Neural cell (in vitro differentiated cells): ENCODE measurements at regions not wholly inside any gene's neighbourhood (a gene's known extent, or its start where the extent isn't known, plus 50 kb on each side); places are given as distances from the start of the nearest gene placed in this dataset.

ENCODE experiments used
- H2AFZ ChIP-seq: fragments of 200-600, 300-800 bp; sonication (generic), shearing (Covaris generic); 2 replicates; pipeline ENCODE4 v1.6.0; 2014; ENCODE audit warnings: low read depth, mild to moderate bottlenecking, antibody characterized with exemption, low read length, moderate library complexity
- H3F3A ChIP-seq: fragments of 200-600 bp; shearing (Covaris generic); 2 replicates; pipeline ENCODE4 v1.6.1; 2016; ENCODE audit warnings: mild to moderate bottlenecking, moderate library complexity, mixed read lengths, antibody characterized with exemption, low read length; ENCODE audit not compliant: insufficient read depth, poor library complexity, severe bottlenecking
- H3K27ac ChIP-seq: fragments of 200-600, 300-800 bp; sonication (generic), shearing (Covaris generic); 2 replicates; pipeline ENCODE4 v1.5.1; 2014; ENCODE audit warnings: mild to moderate bottlenecking, low read length, moderate library complexity
- H3K27me3 ChIP-seq: fragments of 300-800, 200-600 bp; sonication (generic), shearing (Covaris generic); 2 replicates; pipeline ENCODE4 v1.6.0; 2014; ENCODE audit warnings: mild to moderate bottlenecking, low read depth, low read length, moderate library complexity; ENCODE audit not compliant: insufficient read depth
- H3K36me3 ChIP-seq: fragments of 300-800, 200-600 bp; sonication (generic), shearing (Covaris generic); 2 replicates; pipeline ENCODE4 v1.5.1; 2014; ENCODE audit warnings: mild to moderate bottlenecking, antibody characterized with exemption, low read length, moderate library complexity; ENCODE audit not compliant: insufficient read depth
- H3K4me2 ChIP-seq: fragments of 300-800, 200-600 bp; sonication (generic), shearing (Covaris generic); 2 replicates; pipeline ENCODE4 v1.6.0; 2014; ENCODE audit warnings: mild to moderate bottlenecking, low read length
- H3K4me3 ChIP-seq: fragments of 300-800, 200-600 bp; sonication (generic), shearing (Covaris generic); 2 replicates; pipeline ENCODE4 v1.5.1; 2014; ENCODE audit warnings: mild to moderate bottlenecking, low read length, moderate library complexity
- H3K79me2 ChIP-seq: fragments of 200-600 bp; shearing (Covaris generic); replicated peaks from 2 replicates; pipeline ENCODE4 v1.6.0; 2014; ENCODE audit warnings: mild to moderate bottlenecking, low read length, moderate library complexity; ENCODE audit not compliant: insufficient read depth
- H3K9ac ChIP-seq: fragments of 300-800, 200-600 bp; sonication (generic), shearing (Covaris generic); 2 replicates; pipeline ENCODE4 v1.6.1; 2016; ENCODE audit warnings: mild to moderate bottlenecking, low read length, mixed read lengths
- H3K9me2 ChIP-seq: fragments of 200-600 bp; shearing (Covaris generic); 2 replicates; pipeline ENCODE4 v1.6.1; 2016; ENCODE audit warnings: mild to moderate bottlenecking, low read length, mixed read lengths; ENCODE audit not compliant: insufficient read depth
- H3K9me3 ChIP-seq: fragments of 200-600, 300-800 bp; sonication (generic), shearing (Covaris generic); 2 replicates; pipeline ENCODE4 v1.6.1; 2016; ENCODE audit warnings: mild to moderate bottlenecking, mixed run types, low read length, moderate library complexity, mixed read lengths
- H4K20me1 ChIP-seq: fragments of 200-600 bp; shearing (Covaris generic); 2 replicates; pipeline ENCODE4 v1.6.1; 2016; ENCODE audit warnings: mild to moderate bottlenecking, mixed run types; ENCODE audit not compliant: insufficient read depth
- EP300 ChIP-seq: fragments of 450-650 bp; conservative IDR thresholded peaks from 2 replicates; pipeline ENCODE4 v1.6.1; 2014; ENCODE audit warnings: antibody characterized with exemption, mild to moderate bottlenecking, moderate library complexity; ENCODE audit not compliant: poor library complexity, severe bottlenecking
- EZH2 ChIP-seq: fragments of 200-600, 300-800 bp; shearing (Covaris generic), sonication (generic); IDR thresholded peaks from 2 replicates; pipeline ENCODE4 v1.6.1; 2014; ENCODE audit warnings: antibody characterized with exemption, low read length, borderline replicate concordance, mild to moderate bottlenecking; ENCODE audit not compliant: insufficient read depth, poor library complexity, severe bottlenecking
- MXI1 ChIP-seq: fragments of 450-650 bp; conservative IDR thresholded peaks from 2 replicates; pipeline ENCODE4 v1.6.1; 2014; ENCODE audit warnings: antibody characterized with exemption, mild to moderate bottlenecking; ENCODE audit not compliant: poor library complexity, severe bottlenecking
- POLR2AphosphoS5 ChIP-seq: IDR thresholded peaks from 2 replicates; pipeline ENCODE4 v1.6.1; 2012
- RAD21 ChIP-seq: fragments of 450-650 bp; conservative IDR thresholded peaks from 2 replicates; pipeline ENCODE4 v1.6.1; 2014; ENCODE audit warnings: antibody characterized with exemption, mild to moderate bottlenecking, moderate library complexity
- SMC3 ChIP-seq: fragments of 450-650 bp; conservative IDR thresholded peaks from 2 replicates; pipeline ENCODE4 v1.6.1; 2014; ENCODE audit warnings: antibody characterized with exemption, mild to moderate bottlenecking, moderate library complexity; ENCODE audit not compliant: poor library complexity
- TAF1 ChIP-seq: IDR thresholded peaks from 2 replicates; pipeline ENCODE4 v1.6.1; 2012; ENCODE audit warnings: low read depth
- TF ChIP-seq, protein P1 (sequence below): fragments of 450-650 bp; IDR thresholded peaks from 2 replicates; pipeline ENCODE4 v1.5.1; 2014; ENCODE audit warnings: antibody characterized with exemption, mild to moderate bottlenecking, moderate library complexity; ENCODE audit not compliant: poor library complexity, severe bottlenecking
- TF ChIP-seq, protein P2 (sequence below): IDR thresholded peaks from 2 replicates; pipeline ENCODE4 v1.6.1; 2012; ENCODE audit warnings: borderline replicate concordance

DNA sequence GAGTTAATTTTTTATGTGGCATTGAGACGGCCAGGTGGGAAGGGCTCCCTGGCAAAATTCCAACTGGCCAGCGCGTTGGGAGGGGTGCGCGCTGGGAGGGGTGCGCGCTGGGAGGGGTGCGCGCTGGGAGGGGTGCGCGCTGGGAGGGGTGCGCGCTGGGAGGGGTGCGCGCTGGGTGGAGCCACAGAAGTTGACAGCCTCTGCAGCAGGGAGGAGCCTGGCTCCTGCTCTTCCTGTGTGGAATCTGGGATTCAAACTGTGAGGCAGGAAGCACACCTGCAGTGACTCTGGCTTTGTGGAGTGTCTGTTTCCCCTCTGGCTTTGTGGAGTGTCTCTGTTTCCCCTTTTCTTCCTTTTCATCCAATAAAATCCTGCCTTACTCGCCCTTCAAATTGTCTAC lies 147.9 kb upstream of the CBLN2 start:
- TF ChIP-seq EP300, result no peak
- TF ChIP-seq TAF1, result no peak
- TF ChIP-seq EZH2, result no peak
- TF ChIP-seq, protein P1, sequence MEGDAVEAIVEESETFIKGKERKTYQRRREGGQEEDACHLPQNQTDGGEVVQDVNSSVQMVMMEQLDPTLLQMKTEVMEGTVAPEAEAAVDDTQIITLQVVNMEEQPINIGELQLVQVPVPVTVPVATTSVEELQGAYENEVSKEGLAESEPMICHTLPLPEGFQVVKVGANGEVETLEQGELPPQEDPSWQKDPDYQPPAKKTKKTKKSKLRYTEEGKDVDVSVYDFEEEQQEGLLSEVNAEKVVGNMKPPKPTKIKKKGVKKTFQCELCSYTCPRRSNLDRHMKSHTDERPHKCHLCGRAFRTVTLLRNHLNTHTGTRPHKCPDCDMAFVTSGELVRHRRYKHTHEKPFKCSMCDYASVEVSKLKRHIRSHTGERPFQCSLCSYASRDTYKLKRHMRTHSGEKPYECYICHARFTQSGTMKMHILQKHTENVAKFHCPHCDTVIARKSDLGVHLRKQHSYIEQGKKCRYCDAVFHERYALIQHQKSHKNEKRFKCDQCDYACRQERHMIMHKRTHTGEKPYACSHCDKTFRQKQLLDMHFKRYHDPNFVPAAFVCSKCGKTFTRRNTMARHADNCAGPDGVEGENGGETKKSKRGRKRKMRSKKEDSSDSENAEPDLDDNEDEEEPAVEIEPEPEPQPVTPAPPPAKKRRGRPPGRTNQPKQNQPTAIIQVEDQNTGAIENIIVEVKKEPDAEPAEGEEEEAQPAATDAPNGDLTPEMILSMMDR, result no peak
- Histone ChIP-seq H3K27me3 (no peaks in the 10 kb centered on the region), H3K4me3 (no peak overlapping the region), H3K4me2 (no peak overlapping the region), H4K20me1 (no peaks in the 10 kb centered on the region), H3K9ac (no peak overlapping the region), H3K9me3 (no peaks in the 10 kb centered on the region), H3K36me3 (no peaks in the 10 kb centered on the region), H3K9me2 (no peaks in the 10 kb centered on the region), H3F3A (no peaks in the 10 kb centered on the region), H2AFZ (no peak overlapping the region), H3K27ac (no peak overlapping the region), H3K79me2 (no peaks in the 10 kb centered on the region)

DNA sequence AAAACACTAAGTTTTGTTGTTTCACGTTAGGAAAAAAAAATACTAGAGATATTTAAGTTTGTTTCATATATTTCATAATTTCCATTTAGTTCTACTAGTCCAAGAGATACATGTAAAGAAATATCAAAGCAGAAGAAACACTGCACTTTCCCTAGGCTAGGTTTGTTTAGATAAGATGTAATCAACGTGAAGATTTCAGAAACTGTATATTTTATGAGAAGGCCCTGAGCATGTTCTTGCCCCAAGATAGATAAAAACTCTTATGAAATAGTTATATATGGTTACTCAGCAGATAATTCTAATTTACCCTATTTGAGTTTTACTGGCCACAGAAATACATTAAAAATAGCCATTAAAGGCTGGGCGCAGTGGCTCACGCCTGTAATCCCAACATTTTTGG lies 143.6 kb upstream of the CBLN2 start:
- TF ChIP-seq TAF1 (no peak), RAD21 (no peak), SMC3 (no peak), POLR2AphosphoS5 (no peak), MXI1 (no peak), EP300 (no peak), EZH2 (no peak)
- TF ChIP-seq, protein P1, result no peak
- TF ChIP-seq, protein P2, sequence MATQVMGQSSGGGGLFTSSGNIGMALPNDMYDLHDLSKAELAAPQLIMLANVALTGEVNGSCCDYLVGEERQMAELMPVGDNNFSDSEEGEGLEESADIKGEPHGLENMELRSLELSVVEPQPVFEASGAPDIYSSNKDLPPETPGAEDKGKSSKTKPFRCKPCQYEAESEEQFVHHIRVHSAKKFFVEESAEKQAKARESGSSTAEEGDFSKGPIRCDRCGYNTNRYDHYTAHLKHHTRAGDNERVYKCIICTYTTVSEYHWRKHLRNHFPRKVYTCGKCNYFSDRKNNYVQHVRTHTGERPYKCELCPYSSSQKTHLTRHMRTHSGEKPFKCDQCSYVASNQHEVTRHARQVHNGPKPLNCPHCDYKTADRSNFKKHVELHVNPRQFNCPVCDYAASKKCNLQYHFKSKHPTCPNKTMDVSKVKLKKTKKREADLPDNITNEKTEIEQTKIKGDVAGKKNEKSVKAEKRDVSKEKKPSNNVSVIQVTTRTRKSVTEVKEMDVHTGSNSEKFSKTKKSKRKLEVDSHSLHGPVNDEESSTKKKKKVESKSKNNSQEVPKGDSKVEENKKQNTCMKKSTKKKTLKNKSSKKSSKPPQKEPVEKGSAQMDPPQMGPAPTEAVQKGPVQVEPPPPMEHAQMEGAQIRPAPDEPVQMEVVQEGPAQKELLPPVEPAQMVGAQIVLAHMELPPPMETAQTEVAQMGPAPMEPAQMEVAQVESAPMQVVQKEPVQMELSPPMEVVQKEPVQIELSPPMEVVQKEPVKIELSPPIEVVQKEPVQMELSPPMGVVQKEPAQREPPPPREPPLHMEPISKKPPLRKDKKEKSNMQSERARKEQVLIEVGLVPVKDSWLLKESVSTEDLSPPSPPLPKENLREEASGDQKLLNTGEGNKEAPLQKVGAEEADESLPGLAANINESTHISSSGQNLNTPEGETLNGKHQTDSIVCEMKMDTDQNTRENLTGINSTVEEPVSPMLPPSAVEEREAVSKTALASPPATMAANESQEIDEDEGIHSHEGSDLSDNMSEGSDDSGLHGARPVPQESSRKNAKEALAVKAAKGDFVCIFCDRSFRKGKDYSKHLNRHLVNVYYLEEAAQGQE, result no peak
- Histone ChIP-seq H3K4me2 (no peak overlapping the region), H3K9me2 (no peaks in the 10 kb centered on the region), H2AFZ (no peak overlapping the region), H3K4me3 (no peak overlapping the region), H3K79me2 (no peaks in the 10 kb centered on the region), H3K27ac (no peak overlapping the region), H4K20me1 (no peaks in the 10 kb centered on the region), H3K27me3 (no peaks in the 10 kb centered on the region), H3K9me3 (no peaks in the 10 kb centered on the region), H3K36me3 (no peaks in the 10 kb centered on the region), H3K9ac (no peak overlapping the region), H3F3A (no peaks in the 10 kb centered on the region)
